Prostate gland (tissue), 2 donors: ENCODE measurements at regions not wholly inside any gene's neighbourhood (a gene's known extent, or its start where the extent isn't known, plus 50 kb on each side); places are given as distances from the start of the nearest gene placed in this dataset.
"Not testable (repeated sequence)": the region's sequence is repeated elsewhere in the genome, so short reads cannot be mapped to it uniquely, and the experiment has no call there.

Experiments
- DNase-seq: peaks from one replicate; pipeline ENCODE4 v3.0.0-alpha.2; 2019; ENCODE audit warnings: low spot score
- H3K27ac ChIP-seq, 2 donors: fragments of 200-600 bp; sonication (generic); 2 replicates each; pipeline ENCODE4 v1.5.1; 2017 to 2019
- H3K27me3 ChIP-seq: fragments of 200-600 bp; sonication (generic); replicated peaks from 2 replicates; pipeline ENCODE4 v1.5.1; 2019; ENCODE audit not compliant: insufficient read depth
- H3K36me3 ChIP-seq, 2 donors: fragments of 200-600 bp; sonication (generic); 1 replicate in 1 of 2; 2 replicates in 1 of 2; pipeline versions ENCODE4 v1.5.1 to v1.8.1; 2017 to 2019
- H3K4me1 ChIP-seq: fragments of 200-600 bp; sonication (generic); replicated peaks from 2 replicates; pipeline ENCODE4 v1.5.1; 2019
- H3K4me3 ChIP-seq, 2 donors: fragments of 200-600 bp; sonication (generic); 2 replicates each; pipeline ENCODE4 v1.5.1; 2017 to 2019
- H3K9me3 ChIP-seq: fragments of 200-600 bp; sonication (generic); 2 replicates; pipeline ENCODE4 v1.5.1; 2017
- POLR2A ChIP-seq: fragments of 450-650 bp; IDR thresholded peaks from one replicate; pipeline ENCODE4 v1.6.1; 2016; ENCODE audit warnings: antibody characterized with exemption, mild to moderate bottlenecking
- POLR2AphosphoS5 ChIP-seq: sonication (generic); formaldehyde crosslinking; IDR thresholded peaks from one replicate; pipeline ENCODE4 v1.6.1; 2017; ENCODE audit warnings: antibody characterized with exemption
- WGBS: methylation state at CpG from one replicate; pipeline ENCODE4 v1.1.5; 2018; 5-methylcytosine and 5-hydroxymethylcytosine counted together
- intact Hi-C: fragments of 100-400 bp; cut with DNase I; formaldehyde crosslinking; loops from one replicate; pipeline ENCODE4 v1.14.2; 2022
- TF ChIP-seq, protein P1 (sequence below), 4 experiments: fragments of 200-600 bp in 2 of 4; fragments of 450-650 bp in 2 of 4; sonication (generic) in 2 of 4; IDR thresholded peaks; 1 replicate in 3 of 4; 2 replicates in 1 of 4; pipeline ENCODE4 v1.5.1; 2016 to 2019; ENCODE audit warnings: antibody characterized with exemption in 4 of 4, mild to moderate bottlenecking in 2 of 4, moderate library complexity in 2 of 4

DNA sequence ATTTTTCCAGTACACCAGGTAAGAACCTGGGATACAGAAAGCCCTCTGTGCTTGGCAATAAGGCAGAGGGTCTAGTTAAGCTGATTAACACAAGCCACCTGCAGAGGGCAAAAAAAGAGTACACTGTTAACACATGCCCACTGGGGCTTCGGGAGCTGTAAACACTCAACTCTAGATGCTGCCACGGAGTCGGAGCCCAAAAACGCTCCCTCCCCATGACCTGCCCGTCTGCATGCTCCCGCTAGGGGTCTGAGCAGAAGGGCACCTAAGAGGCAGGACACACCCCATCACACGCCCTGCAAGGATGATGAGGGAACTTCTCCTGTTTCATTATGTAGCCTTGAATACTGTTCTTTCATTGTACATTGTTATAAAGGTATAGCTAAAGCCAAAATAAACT is 715.6 kb upstream of the AADAT start:
- intact Hi-C loops, result no loop called here
- Histone ChIP-seq H3K36me3 (no peaks in the 10 kb centered on the region), H3K27ac (no peak overlapping the region), H3K9me3 (no peaks in the 10 kb centered on the region), H3K27me3 (no peaks in the 10 kb centered on the region), H3K4me1 (no peaks in the 10 kb centered on the region), H3K4me3 (no peak overlapping the region)
- 60% methylated on average over 7 of the region's 7 CpGs for WGBS
- DNase-seq, result no peak
- TF ChIP-seq, protein P1, sequence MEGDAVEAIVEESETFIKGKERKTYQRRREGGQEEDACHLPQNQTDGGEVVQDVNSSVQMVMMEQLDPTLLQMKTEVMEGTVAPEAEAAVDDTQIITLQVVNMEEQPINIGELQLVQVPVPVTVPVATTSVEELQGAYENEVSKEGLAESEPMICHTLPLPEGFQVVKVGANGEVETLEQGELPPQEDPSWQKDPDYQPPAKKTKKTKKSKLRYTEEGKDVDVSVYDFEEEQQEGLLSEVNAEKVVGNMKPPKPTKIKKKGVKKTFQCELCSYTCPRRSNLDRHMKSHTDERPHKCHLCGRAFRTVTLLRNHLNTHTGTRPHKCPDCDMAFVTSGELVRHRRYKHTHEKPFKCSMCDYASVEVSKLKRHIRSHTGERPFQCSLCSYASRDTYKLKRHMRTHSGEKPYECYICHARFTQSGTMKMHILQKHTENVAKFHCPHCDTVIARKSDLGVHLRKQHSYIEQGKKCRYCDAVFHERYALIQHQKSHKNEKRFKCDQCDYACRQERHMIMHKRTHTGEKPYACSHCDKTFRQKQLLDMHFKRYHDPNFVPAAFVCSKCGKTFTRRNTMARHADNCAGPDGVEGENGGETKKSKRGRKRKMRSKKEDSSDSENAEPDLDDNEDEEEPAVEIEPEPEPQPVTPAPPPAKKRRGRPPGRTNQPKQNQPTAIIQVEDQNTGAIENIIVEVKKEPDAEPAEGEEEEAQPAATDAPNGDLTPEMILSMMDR (IDR thresholded peaks at IDR 0.05), result no peak
- TF ChIP-seq POLR2AphosphoS5 (no peak), POLR2A (no peak)

DNA sequence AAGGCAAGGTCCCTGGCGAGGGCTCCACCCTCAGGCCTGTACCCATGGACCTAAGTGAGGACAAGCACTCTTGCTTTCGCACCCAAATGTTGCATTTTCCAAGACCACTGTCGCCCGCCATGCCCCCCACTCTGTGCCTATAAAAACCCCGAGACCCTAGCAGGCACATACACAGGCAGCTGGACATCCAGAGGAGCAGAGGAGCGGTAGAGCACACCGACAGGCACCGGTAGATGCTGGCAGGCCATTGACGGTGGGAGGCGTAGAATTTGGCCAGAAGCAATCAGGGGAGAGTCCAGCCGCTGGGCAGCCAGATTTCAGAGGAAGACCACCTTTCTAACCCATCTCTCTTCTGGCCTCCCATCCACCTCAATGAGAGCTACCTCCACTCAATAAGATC is 715.2 kb upstream of the AADAT start:
- 88% methylated on average over 11 of the region's 11 CpGs for WGBS
- Histone ChIP-seq H3K36me3 (no peaks in the 10 kb centered on the region), H3K9me3 (no peaks in the 10 kb centered on the region), H3K27me3 (no peaks in the 10 kb centered on the region), H3K27ac (no peak overlapping the region), H3K4me1 (no peaks in the 10 kb centered on the region), H3K4me3 (no peak overlapping the region)
- no peak for DNase-seq
- intact Hi-C loops, result no loop called here
- TF ChIP-seq POLR2A, result no peak
- TF ChIP-seq POLR2AphosphoS5, result no peak
- TF ChIP-seq, protein P1 (IDR thresholded peaks at IDR 0.05), result no peak

DNA sequence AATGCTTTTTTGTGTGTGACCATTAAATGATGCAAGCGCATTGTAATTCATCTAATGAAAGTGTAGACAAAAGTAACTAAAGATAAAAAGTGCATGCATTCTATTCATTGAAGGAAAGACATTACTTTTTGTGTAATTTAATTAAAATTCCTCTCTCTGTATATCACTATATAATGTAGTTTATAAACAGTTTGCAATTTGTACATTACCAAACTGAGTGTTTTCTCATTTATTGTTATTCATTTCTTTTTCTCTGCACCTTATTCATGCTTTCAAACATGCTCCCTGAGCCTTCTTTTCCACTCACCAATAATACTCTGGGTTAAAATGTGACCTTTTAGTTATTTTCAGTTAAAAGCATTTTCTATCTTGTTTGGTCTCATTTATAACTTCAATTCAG is 713.7 kb upstream of the AADAT start:
- Histone ChIP-seq H3K4me1 (no peaks in the 10 kb centered on the region), H3K27ac (no peak overlapping the region), H3K9me3 (no peaks in the 10 kb centered on the region), H3K4me3 (no peak overlapping the region), H3K27me3 (no peaks in the 10 kb centered on the region), H3K36me3 (no peaks in the 10 kb centered on the region)
- intact Hi-C loops, result no loop called here
- no peak for DNase-seq
- WGBS, result 96% methylated on average over 1 of the region's 1 CpG
- no peak for TF ChIP-seq POLR2A
- TF ChIP-seq POLR2AphosphoS5, result no peak
- TF ChIP-seq, protein P1 (IDR thresholded peaks at IDR 0.05), result no peak

DNA sequence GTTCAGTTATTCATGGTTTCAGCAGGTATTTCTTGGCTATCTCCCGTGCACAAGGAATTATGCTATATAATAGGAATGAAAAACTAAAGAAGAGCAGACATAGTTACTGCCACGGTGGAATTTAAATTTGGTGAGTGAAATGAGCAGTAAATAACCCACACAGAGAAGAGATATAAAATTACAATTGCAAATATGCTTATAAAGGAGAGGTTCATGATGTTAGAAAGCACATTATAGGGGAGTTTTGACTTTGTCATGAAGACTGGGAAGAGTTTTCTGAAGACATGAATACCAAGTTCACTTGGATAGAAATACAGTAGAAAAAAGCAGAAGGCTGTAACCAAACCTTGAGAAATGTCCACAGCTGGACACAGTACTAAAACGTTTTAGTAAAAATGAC is 712.0 kb upstream of the AADAT start:
- intact Hi-C loops, result no loop called here
- no peak overlapping the region for H3K4me3 ChIP-seq
- TF ChIP-seq POLR2AphosphoS5 (no peak), POLR2A (no peak)
- TF ChIP-seq, protein P1 (IDR thresholded peaks at IDR 0.05), result no peak
- H3K4me1 ChIP-seq, result no peaks in the 10 kb centered on the region
- DNase-seq, result no peak
- H3K27ac ChIP-seq, result no peak overlapping the region
- no peaks in the 10 kb centered on the region for H3K27me3 ChIP-seq
- H3K9me3 ChIP-seq, result no peaks in the 10 kb centered on the region
- no peaks in the 10 kb centered on the region for H3K36me3 ChIP-seq
- 51% methylated on average over 3 of the region's 3 CpGs for WGBS

DNA sequence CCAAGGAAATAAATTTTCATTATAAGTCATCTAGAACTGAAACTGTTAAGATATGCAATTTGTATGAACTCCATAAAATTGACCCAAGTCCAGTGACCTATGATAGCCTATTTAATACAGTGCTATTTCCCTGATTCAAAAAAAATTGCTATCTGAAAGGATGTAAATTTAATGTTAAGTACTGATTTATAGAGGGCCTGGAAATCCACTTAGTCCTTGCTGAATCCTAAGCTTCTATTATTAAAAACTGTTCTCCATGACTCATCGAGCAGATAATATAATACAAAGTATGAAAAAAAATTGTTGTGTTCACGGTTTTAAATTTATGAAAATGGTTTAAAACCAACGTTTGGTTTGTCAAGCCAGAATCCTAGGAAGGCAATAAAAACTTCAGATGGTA is 704.8 kb upstream of the AADAT start:
- WGBS, result 50% methylated on average over 3 of the region's 3 CpGs
- Histone ChIP-seq H3K4me1 (no peaks in the 10 kb centered on the region), H3K4me3 (no peak overlapping the region), H3K27ac (no peak overlapping the region), H3K27me3 (no peaks in the 10 kb centered on the region), H3K9me3 (no peaks in the 10 kb centered on the region), H3K36me3 (no peaks in the 10 kb centered on the region)
- DNase-seq, result no peak
- TF ChIP-seq POLR2AphosphoS5 (no peak), POLR2A (no peak)
- TF ChIP-seq, protein P1 (IDR thresholded peaks at IDR 0.05), result no peak
- intact Hi-C loops, result no loop called here

DNA sequence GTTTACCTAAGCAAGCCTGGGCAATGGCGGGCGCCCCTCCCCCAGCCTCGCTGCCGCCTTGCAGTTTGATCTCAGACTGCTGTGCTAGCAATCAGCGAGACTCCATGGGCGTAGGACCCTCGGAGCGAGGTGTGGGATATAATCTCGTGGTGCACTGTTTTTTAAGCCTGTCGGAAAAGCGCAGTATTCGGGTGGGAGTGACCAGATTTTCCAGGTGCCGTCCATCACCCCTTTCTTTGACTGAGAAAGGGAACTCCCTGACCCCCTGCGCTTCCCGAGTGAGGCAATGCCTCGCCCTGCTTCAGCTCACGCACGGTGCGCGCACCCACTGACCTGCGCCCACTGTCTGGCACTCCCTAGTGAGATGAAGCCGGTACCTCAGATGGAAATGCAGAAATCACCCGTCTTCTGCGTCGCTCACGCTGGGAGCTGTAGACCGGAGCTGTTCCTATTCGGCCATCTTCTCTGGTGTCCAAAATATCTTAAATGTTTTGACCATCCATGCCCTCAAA is 698.8 kb upstream of the AADAT start:
- intact Hi-C loops, DNase-seq, H3K27me3 ChIP-seq, H3K4me3 ChIP-seq, H3K9me3 ChIP-seq, H3K27ac ChIP-seq, H3K4me1 ChIP-seq, H3K36me3 ChIP-seq: not testable (repeated sequence)
- WGBS, result 80% methylated on average over 26 of the region's 28 CpGs
